Caco-2 (cell line): ENCODE measurements at regions not wholly inside any gene's neighbourhood (a gene's known extent, or its start where the extent isn't known, plus 50 kb on each side); places are given as distances from the start of the nearest gene placed in this dataset.

ENCODE experiments used
- BruUV-seq: library from RNA; stranded (reverse); fragments of 400-500 nt; replicated peaks from 2 replicates; lab custom pipeline; 2021; lab: Mats Ljungman, UMichigan
- CTCF ChIA-PET: fragments of 300-600 bp; sonication (Branson Sonifier 250); formaldehyde crosslinking; loops from one replicate; lab custom pipeline; 2022; ENCODE audit warnings: antibody characterized with exemption; lab: Charles Lee
- POLR2A ChIA-PET: fragments of 300-600 bp; sonication (Branson Sonifier 250); formaldehyde crosslinking; loops from one replicate; lab custom pipeline; 2022; ENCODE audit warnings: antibody characterized with exemption; lab: Charles Lee
- DNase-seq, 2 experiments: peaks; one replicate each; pipeline versions ENCODE4 v3.0.0 to v3.0.0-alpha.2; 2020 to 2022
- H3K27me3 ChIP-seq: replicated peaks from 2 replicates; pipeline ENCODE4 v1.6.0; 2011; ENCODE audit warnings: low read length; ENCODE audit not compliant: control insufficient read depth, insufficient read depth
- H3K36me3 ChIP-seq: 2 replicates; pipeline ENCODE4 v1.5.1; 2011; ENCODE audit warnings: low read length; ENCODE audit not compliant: control insufficient read depth, insufficient read depth
- H3K4me1 ChIP-seq: fragments of 250-450 bp; sonication (Bioruptor Pico); 2 replicates; pipeline ENCODE4 v1.5.1; 2020; ENCODE audit warnings: mild to moderate bottlenecking
- H3K4me3 ChIP-seq: 2 replicates; pipeline ENCODE4 v1.5.1; 2011; ENCODE audit warnings: low read depth, mild to moderate bottlenecking, control low read depth, low read length
- H3K9me3 ChIP-seq: fragments of 250-450 bp; sonication (Bioruptor Pico); 2 replicates; pipeline ENCODE4 v1.5.1; 2020; ENCODE audit warnings: mild to moderate bottlenecking, moderate library complexity
- H3K27ac Mint-ChIP-seq: one replicate; pipeline ENCODE4 v1.8.0; 2022; ENCODE audit warnings: mixed read lengths; ENCODE audit not compliant: unreplicated experiment
- H3K27me3 Mint-ChIP-seq: one replicate; pipeline ENCODE4 v1.8.0; 2022; ENCODE audit warnings: mixed read lengths; ENCODE audit not compliant: insufficient read depth, unreplicated experiment
- H3K36me3 Mint-ChIP-seq: one replicate; pipeline ENCODE4 v1.8.0; 2022; ENCODE audit warnings: mild to moderate bottlenecking, mixed read lengths; ENCODE audit not compliant: insufficient read depth, unreplicated experiment
- H3K4me1 Mint-ChIP-seq: one replicate; pipeline ENCODE4 v1.8.0; 2022; ENCODE audit warnings: low read depth, mixed read lengths; ENCODE audit not compliant: unreplicated experiment
- H3K4me3 Mint-ChIP-seq: one replicate; pipeline ENCODE4 v1.8.0; 2022; ENCODE audit warnings: mild to moderate bottlenecking, moderate library complexity, mixed read lengths; ENCODE audit not compliant: unreplicated experiment
- H3K9me3 Mint-ChIP-seq: one replicate; pipeline ENCODE4 v1.8.0; 2022; ENCODE audit warnings: mixed read lengths; ENCODE audit not compliant: unreplicated experiment
- intact Hi-C: fragments of 100-400 bp; cut with micrococcal nuclease; formaldehyde crosslinking; loops from one replicate; pipeline ENCODE4 v1.10.0; 2022; ENCODE audit not compliant: unreplicated experiment
- TF ChIP-seq, protein P1 (sequence below), 2 experiments: fragments of 200-600 bp in 1 of 2; IDR thresholded peaks; 1 replicate in 1 of 2; 2 replicates in 1 of 2; pipeline versions ENCODE4 v1.5.1 to v1.8.0; 2011 to 2022; ENCODE audit warnings: antibody characterized with exemption in 1 of 2, control low read depth in 1 of 2, inconsistent platforms in 1 of 2, low read depth in 1 of 2, low read length in 1 of 2, mild to moderate bottlenecking in 1 of 2, moderate library complexity in 1 of 2; ENCODE audit not compliant: insufficient read depth in 1 of 2, severe bottlenecking in 1 of 2, unreplicated experiment in 1 of 2

DNA sequence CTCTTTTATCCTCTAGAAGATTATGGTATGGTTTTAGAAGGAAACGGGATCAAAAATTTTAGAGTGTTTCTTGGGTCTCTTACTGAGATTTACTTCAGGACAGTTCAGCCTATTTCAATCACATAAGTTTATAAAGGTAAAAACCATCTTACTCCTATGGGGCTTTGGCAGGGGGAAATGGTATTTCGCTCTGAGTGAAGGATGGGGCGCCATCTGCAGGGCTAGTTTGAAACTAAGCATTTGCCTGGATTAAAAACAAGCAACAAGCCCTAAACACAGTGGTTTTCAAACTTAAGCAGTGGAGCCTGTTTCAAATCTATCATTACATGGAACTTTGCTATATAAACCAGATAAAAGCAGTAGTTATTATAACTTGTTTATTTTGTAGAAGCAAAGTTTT, 361.5 kb upstream of the FMR1 start:
- H3K4me3 Mint-ChIP-seq, result no peak overlapping the region
- Histone ChIP-seq H3K36me3 (no peaks in the 10 kb centered on the region), H3K4me3 (no peak overlapping the region), H3K9me3 (no peaks in the 10 kb centered on the region), H3K27me3 (no peaks in the 10 kb centered on the region), H3K4me1 (no peaks in the 10 kb centered on the region)
- no peaks in the 10 kb centered on the region for H3K27me3 Mint-ChIP-seq
- H3K36me3 Mint-ChIP-seq, result no peaks in the 10 kb centered on the region
- POLR2A ChIA-PET, result no interaction called here
- H3K27ac Mint-ChIP-seq, result no peak overlapping the region
- intact Hi-C loops, result loop anchor here (1.0 kb wide), 1 partner anchor 74 kb away; no protein-coding TSS in a partner anchor
- BruUV-seq, result no TSS peak
- TF ChIP-seq, protein P1, sequence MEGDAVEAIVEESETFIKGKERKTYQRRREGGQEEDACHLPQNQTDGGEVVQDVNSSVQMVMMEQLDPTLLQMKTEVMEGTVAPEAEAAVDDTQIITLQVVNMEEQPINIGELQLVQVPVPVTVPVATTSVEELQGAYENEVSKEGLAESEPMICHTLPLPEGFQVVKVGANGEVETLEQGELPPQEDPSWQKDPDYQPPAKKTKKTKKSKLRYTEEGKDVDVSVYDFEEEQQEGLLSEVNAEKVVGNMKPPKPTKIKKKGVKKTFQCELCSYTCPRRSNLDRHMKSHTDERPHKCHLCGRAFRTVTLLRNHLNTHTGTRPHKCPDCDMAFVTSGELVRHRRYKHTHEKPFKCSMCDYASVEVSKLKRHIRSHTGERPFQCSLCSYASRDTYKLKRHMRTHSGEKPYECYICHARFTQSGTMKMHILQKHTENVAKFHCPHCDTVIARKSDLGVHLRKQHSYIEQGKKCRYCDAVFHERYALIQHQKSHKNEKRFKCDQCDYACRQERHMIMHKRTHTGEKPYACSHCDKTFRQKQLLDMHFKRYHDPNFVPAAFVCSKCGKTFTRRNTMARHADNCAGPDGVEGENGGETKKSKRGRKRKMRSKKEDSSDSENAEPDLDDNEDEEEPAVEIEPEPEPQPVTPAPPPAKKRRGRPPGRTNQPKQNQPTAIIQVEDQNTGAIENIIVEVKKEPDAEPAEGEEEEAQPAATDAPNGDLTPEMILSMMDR (IDR thresholded peaks at IDR 0.05; ENCODE audit: insufficient read depth in 1 of 2, low read depth in 1 of 2, low read length in 1 of 2, severe bottlenecking in 1 of 2, unreplicated experiment in 1 of 2), result peak; percentile 9 to 19
- H3K9me3 Mint-ChIP-seq, result no peaks in the 10 kb centered on the region
- DNase-seq, result peak; percentile 13 to 22
- CTCF ChIA-PET, result no interaction called here
- H3K4me1 Mint-ChIP-seq, result no peaks in the 10 kb centered on the region

- H3K27me3 ChIP-seq, result no peaks in the 10 kb centered on the region
- no peaks in the 10 kb centered on the region for H3K4me1 ChIP-seq
- no TSS peak for BruUV-seq
- Mint-ChIP-seq H3K27ac (no peak overlapping the region), H3K27me3 (no peaks in the 10 kb centered on the region), H3K36me3 (no peaks in the 10 kb centered on the region), H3K4me1 (no peaks in the 10 kb centered on the region), H3K4me3 (no peak overlapping the region), H3K9me3 (no peaks in the 10 kb centered on the region)
- ChIA-PET CTCF (no interaction called here), POLR2A (no interaction called here)
- DNase-seq, result no peak
- intact Hi-C loops, result no loop called here
- H3K4me3 ChIP-seq, result no peak overlapping the region
- TF ChIP-seq, protein P1 (IDR thresholded peaks at IDR 0.05; ENCODE audit: insufficient read depth in 1 of 2, low read depth in 1 of 2, low read length in 1 of 2, severe bottlenecking in 1 of 2, unreplicated experiment in 1 of 2), result no peak
- no peaks in the 10 kb centered on the region for H3K9me3 ChIP-seq
- no peaks in the 10 kb centered on the region for H3K36me3 ChIP-seq
Observed at GRCh38 chrX:147559191-147559590, 352.5 kb upstream of the FMR1 start.

DNA sequence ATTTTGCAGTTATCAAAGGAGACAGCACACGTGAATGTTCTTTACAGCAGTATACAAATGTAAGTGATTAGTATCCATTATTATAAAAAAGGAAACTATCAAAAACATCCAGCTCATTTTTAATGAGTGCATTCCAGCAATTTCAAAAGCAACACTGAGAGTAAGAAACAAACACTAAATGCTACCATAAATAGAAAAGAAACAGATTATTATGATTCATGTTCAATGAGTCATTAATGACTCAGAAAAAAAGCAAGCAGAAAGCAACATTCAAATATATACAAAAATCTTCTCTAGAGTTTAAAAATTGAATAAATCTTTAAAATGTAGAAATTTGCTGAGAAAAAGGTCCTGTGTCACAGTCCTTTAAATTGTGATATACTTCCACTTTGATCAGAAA, 346.5 kb upstream of the FMR1 start:
- H3K4me1 ChIP-seq, result no peaks in the 10 kb centered on the region
- no peak overlapping the region for H3K4me3 ChIP-seq
- Mint-ChIP-seq H3K4me1 (no peaks in the 10 kb centered on the region), H3K4me3 (no peak overlapping the region), H3K9me3 (no peaks in the 10 kb centered on the region), H3K36me3 (no peaks in the 10 kb centered on the region), H3K27me3 (no peaks in the 10 kb centered on the region), H3K27ac (no peak overlapping the region)
- no peak for DNase-seq
- BruUV-seq, result no TSS peak
- no peaks in the 10 kb centered on the region for H3K27me3 ChIP-seq
- ChIA-PET POLR2A (no interaction called here), CTCF (no interaction called here)
- no peaks in the 10 kb centered on the region for H3K36me3 ChIP-seq
- intact Hi-C loops, result no loop called here
- TF ChIP-seq, protein P1 (IDR thresholded peaks at IDR 0.05; ENCODE audit: insufficient read depth in 1 of 2, low read depth in 1 of 2, low read length in 1 of 2, severe bottlenecking in 1 of 2, unreplicated experiment in 1 of 2), result no peak
- H3K9me3 ChIP-seq, result no peaks in the 10 kb centered on the region
